ENCODE measurements at regions not wholly inside any gene's neighbourhood (a gene's known extent, or its start where the extent isn't known, plus 50 kb on each side); places are given as distances from the start of the nearest gene placed in this dataset.

- Mint-ChIP-seq H3K27ac (no peak overlapping the region), H3K4me3 (no peak overlapping the region), H3K27me3 (peaks cover 2% of the 10 kb centered on the region), H3K4me1 (no peaks in the 10 kb centered on the region), H3K36me3 (ENCODE audit: low read depth) (no peaks in the 10 kb centered on the region), H3K9me3 (no peaks in the 10 kb centered on the region)
- ChIA-PET POLR2A (no interaction called here), CTCF (no interaction called here)
- intact Hi-C loops (cut with micrococcal nuclease), result no loop called here
- ATAC-seq (ENCODE audit: low read depth) (no peak), DNase-seq (no peak)
- TF ChIP-seq, protein P1, sequence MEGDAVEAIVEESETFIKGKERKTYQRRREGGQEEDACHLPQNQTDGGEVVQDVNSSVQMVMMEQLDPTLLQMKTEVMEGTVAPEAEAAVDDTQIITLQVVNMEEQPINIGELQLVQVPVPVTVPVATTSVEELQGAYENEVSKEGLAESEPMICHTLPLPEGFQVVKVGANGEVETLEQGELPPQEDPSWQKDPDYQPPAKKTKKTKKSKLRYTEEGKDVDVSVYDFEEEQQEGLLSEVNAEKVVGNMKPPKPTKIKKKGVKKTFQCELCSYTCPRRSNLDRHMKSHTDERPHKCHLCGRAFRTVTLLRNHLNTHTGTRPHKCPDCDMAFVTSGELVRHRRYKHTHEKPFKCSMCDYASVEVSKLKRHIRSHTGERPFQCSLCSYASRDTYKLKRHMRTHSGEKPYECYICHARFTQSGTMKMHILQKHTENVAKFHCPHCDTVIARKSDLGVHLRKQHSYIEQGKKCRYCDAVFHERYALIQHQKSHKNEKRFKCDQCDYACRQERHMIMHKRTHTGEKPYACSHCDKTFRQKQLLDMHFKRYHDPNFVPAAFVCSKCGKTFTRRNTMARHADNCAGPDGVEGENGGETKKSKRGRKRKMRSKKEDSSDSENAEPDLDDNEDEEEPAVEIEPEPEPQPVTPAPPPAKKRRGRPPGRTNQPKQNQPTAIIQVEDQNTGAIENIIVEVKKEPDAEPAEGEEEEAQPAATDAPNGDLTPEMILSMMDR (IDR thresholded peaks at IDR 0.05), result no peak
Measured at GRCh38 chr11:109750964-109751363, 329.0 kb downstream of the C11orf87 start.

- intact Hi-C loops (cut with micrococcal nuclease), result no loop called here
- H3K4me1 Mint-ChIP-seq, result no peaks in the 10 kb centered on the region
- peaks cover 2% of the 10 kb centered on the region for H3K27me3 Mint-ChIP-seq
- no peak overlapping the region for H3K27ac Mint-ChIP-seq
- DNase-seq (no peak), ATAC-seq (ENCODE audit: low read depth) (no peak)
- POLR2A ChIA-PET, result no interaction called here
- TF ChIP-seq, protein P1 (IDR thresholded peaks at IDR 0.05), result no peak
- no peak overlapping the region for H3K4me3 Mint-ChIP-seq
- H3K9me3 Mint-ChIP-seq, result no peaks in the 10 kb centered on the region
- H3K36me3 Mint-ChIP-seq (ENCODE audit: low read depth), result no peaks in the 10 kb centered on the region
- CTCF ChIA-PET, result no interaction called here
Measured at GRCh38 chr11:109752212-109752825, 330.3 kb downstream of the C11orf87 start.

GRCh38 chr11:109756521-109756920, 334.5 kb downstream of the C11orf87 start:
- TF ChIP-seq, protein P1 (IDR thresholded peaks at IDR 0.05), result no peak
- H3K4me3 Mint-ChIP-seq, result no peak overlapping the region
- H3K9me3 Mint-ChIP-seq, result peaks cover 3% of the 10 kb centered on the region
- DNase-seq (no peak), ATAC-seq (ENCODE audit: low read depth) (no peak)
- ChIA-PET POLR2A (no interaction called here), CTCF (no interaction called here)
- H3K27me3 Mint-ChIP-seq, result peaks cover 4% of the 10 kb centered on the region
- no peak overlapping the region for H3K27ac Mint-ChIP-seq
- no peaks in the 10 kb centered on the region for H3K4me1 Mint-ChIP-seq
- intact Hi-C loops (cut with micrococcal nuclease), result no loop called here
- H3K36me3 Mint-ChIP-seq (ENCODE audit: low read depth), result no peaks in the 10 kb centered on the region

- Mint-ChIP-seq H3K36me3 (ENCODE audit: low read depth) (no peaks in the 10 kb centered on the region), H3K27me3 (peaks cover 4% of the 10 kb centered on the region), H3K4me1 (no peaks in the 10 kb centered on the region), H3K4me3 (no peak overlapping the region), H3K9me3 (peaks cover 3% of the 10 kb centered on the region), H3K27ac (no peak overlapping the region)
- TF ChIP-seq, protein P1 (IDR thresholded peaks at IDR 0.05), result no peak
- ATAC-seq (ENCODE audit: low read depth) (no peak), DNase-seq (no peak)
- ChIA-PET CTCF (no interaction called here), POLR2A (no interaction called here)
- intact Hi-C loops (cut with micrococcal nuclease), result no loop called here
Measured at GRCh38 chr11:109756951-109757350, 335.0 kb downstream of the C11orf87 start.

DNA sequence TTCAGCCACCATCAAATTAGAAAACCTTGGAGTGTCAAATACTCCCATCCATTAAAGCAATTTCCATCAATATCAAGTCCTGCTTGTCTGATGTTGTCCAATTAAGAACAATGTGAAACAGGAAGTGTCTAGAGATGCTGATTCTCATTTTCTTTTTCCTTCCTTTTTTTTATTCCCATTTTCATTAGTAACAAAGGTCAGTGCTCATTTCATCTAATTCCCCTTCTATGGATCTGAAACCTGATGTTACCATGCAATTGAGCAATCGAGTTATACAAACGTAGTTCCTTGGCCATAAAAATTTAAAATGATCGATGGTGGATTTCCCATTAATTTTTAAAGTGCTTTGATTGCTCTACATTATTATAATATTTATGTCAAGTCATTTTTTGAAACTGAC, 330.6 kb upstream of the ZC3H12C start:
- H3K4me1 Mint-ChIP-seq, result no peaks in the 10 kb centered on the region
- ChIA-PET POLR2A (no interaction called here), CTCF (no interaction called here)
- intact Hi-C loops (cut with micrococcal nuclease), result no loop called here
- peaks cover 1% of the 10 kb centered on the region for H3K27me3 Mint-ChIP-seq
- H3K36me3 Mint-ChIP-seq (ENCODE audit: low read depth), result no peaks in the 10 kb centered on the region
- H3K27ac Mint-ChIP-seq, result no peak overlapping the region
- H3K9me3 Mint-ChIP-seq, result peaks cover 3% of the 10 kb centered on the region
- DNase-seq (no peak), ATAC-seq (ENCODE audit: low read depth) (no peak)
- TF ChIP-seq, protein P1 (IDR thresholded peaks at IDR 0.05), result no peak
- no peak overlapping the region for H3K4me3 Mint-ChIP-seq
